ENCODE measurements at regions not wholly inside any gene's neighbourhood (a gene's known extent, or its start where the extent isn't known, plus 50 kb on each side); places are given as distances from the start of the nearest gene placed in this dataset.

DNA sequence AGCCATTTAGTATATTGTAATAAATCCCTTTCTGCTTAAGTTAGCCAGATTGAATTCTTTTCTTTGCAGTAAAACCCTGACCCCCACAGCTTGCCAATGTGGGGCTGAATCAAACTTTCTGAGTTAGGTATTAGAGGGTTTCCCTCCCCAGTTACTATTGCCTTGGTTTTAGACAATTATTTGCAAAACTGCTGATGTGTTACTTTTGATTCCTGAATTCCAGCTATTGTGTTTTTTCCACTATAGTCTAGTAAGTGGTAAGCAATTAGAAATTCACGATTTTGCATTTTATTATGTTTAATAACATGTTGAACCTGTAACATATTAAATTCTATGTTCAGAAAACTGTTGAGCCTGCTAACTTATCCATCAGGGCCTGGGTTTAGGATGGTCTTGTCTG is 391.5 kb downstream of the DLEU7 start:
- Histone ChIP-seq H3K27ac (no peak overlapping the region), H3K36me3 (replicated peaks; ENCODE audit: insufficient read depth, low read depth) (no peaks in the 10 kb centered on the region), H2AFZ (no peak overlapping the region), H3K4me2 (no peak overlapping the region), H3K9me2 (replicated peaks; ENCODE audit: insufficient read depth) (no peaks in the 10 kb centered on the region), H4K20me1 (ENCODE audit: insufficient read depth, poor library complexity, severe bottlenecking) (no peaks in the 10 kb centered on the region), H3K4me1 (ENCODE audit: insufficient read depth) (peaks cover 8% of the 10 kb centered on the region), H3K9me3 (ENCODE audit: low read depth) (no peaks in the 10 kb centered on the region), H3K79me2 (no peaks in the 10 kb centered on the region), H3K27me3 (no peaks in the 10 kb centered on the region), H3K4me3 (no peak overlapping the region)
- DNase-seq (ENCODE audit: low spot score), result no peak
- 100% methylated on average over 1 of the region's 1 CpG for WGBS (ENCODE audit: low lambda C conversion rate, missing lambda C conversion rate)
- TF ChIP-seq EZH2phosphoT487 (IDR thresholded peaks at IDR 0.05; ENCODE audit: low read depth, severe bottlenecking, unreplicated experiment) (no peak), EZH2 (IDR thresholded peaks at IDR 0.05; ENCODE audit: borderline replicate concordance) (no peak)
- TF ChIP-seq, protein P1, sequence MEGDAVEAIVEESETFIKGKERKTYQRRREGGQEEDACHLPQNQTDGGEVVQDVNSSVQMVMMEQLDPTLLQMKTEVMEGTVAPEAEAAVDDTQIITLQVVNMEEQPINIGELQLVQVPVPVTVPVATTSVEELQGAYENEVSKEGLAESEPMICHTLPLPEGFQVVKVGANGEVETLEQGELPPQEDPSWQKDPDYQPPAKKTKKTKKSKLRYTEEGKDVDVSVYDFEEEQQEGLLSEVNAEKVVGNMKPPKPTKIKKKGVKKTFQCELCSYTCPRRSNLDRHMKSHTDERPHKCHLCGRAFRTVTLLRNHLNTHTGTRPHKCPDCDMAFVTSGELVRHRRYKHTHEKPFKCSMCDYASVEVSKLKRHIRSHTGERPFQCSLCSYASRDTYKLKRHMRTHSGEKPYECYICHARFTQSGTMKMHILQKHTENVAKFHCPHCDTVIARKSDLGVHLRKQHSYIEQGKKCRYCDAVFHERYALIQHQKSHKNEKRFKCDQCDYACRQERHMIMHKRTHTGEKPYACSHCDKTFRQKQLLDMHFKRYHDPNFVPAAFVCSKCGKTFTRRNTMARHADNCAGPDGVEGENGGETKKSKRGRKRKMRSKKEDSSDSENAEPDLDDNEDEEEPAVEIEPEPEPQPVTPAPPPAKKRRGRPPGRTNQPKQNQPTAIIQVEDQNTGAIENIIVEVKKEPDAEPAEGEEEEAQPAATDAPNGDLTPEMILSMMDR (IDR thresholded peaks at IDR 0.05; ENCODE audit: poor library complexity), result no peak

DNA sequence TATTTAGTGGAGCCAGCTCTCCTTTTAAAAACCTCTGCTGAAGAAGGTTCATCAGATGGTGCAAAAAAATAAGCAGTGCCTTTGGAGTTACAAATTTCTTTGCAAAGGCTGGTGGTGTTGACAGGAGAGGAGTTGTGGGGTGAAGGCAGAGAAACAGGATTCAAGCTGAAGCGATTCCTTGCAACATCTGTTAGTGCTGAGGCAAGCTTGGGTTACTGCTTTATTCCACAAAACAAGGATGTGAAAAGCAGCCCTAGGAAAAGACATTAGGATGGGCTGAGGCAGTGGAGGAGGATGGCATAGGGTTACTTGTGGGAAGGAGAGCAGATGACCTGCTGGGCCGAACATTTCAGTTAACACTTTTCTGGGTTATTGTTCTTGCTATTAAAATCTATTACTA is 390.7 kb downstream of the DLEU7 start:
- Histone ChIP-seq H3K79me2 (no peaks in the 10 kb centered on the region), H3K9me2 (replicated peaks; ENCODE audit: insufficient read depth) (no peaks in the 10 kb centered on the region), H3K27ac (no peak overlapping the region), H3K9me3 (ENCODE audit: low read depth) (no peaks in the 10 kb centered on the region), H3K4me1 (ENCODE audit: insufficient read depth) (peaks cover 8% of the 10 kb centered on the region), H3K4me2 (no peak overlapping the region), H3K4me3 (no peak overlapping the region), H3K27me3 (no peaks in the 10 kb centered on the region), H2AFZ (no peak overlapping the region), H3K36me3 (replicated peaks; ENCODE audit: insufficient read depth, low read depth) (no peaks in the 10 kb centered on the region), H4K20me1 (ENCODE audit: insufficient read depth, poor library complexity, severe bottlenecking) (no peaks in the 10 kb centered on the region)
- TF ChIP-seq EZH2phosphoT487 (IDR thresholded peaks at IDR 0.05; ENCODE audit: low read depth, severe bottlenecking, unreplicated experiment), result no peak
- TF ChIP-seq, protein P1 (IDR thresholded peaks at IDR 0.05; ENCODE audit: poor library complexity), result no peak
- no peak for TF ChIP-seq EZH2 (IDR thresholded peaks at IDR 0.05; ENCODE audit: borderline replicate concordance)
- 69% methylated on average over 2 of the region's 2 CpGs for WGBS (ENCODE audit: low lambda C conversion rate, missing lambda C conversion rate)
- no peak for DNase-seq (ENCODE audit: low spot score)

DNA sequence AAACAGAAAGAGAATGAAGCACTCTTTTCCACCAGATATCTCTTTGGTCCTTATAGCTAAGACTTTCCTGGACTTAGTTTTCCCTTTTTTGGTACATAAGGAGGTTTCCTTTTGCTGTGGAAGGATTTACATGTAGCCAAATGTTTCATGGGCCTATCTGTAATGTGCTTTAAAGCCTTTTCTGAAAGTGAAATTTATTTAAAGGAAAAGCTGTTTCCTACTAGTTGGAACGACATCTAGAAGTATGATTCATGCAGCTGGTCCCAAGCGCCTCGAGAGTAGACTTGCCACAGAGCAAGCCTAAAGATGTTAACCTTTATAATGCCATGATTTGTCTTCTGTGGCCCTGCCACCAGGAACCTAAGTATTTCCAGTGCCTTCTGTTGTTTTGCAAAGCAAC is 390.3 kb downstream of the DLEU7 start:
- WGBS (ENCODE audit: low lambda C conversion rate, missing lambda C conversion rate), result 61% methylated on average over 3 of the region's 3 CpGs
- Histone ChIP-seq H3K9me2 (replicated peaks; ENCODE audit: insufficient read depth) (no peaks in the 10 kb centered on the region), H3K27me3 (no peaks in the 10 kb centered on the region), H2AFZ (no peak overlapping the region), H3K4me2 (no peak overlapping the region), H3K4me1 (ENCODE audit: insufficient read depth) (peaks cover 8% of the 10 kb centered on the region), H3K79me2 (no peaks in the 10 kb centered on the region), H4K20me1 (ENCODE audit: insufficient read depth, poor library complexity, severe bottlenecking) (no peaks in the 10 kb centered on the region), H3K27ac (no peak overlapping the region), H3K36me3 (replicated peaks; ENCODE audit: insufficient read depth, low read depth) (no peaks in the 10 kb centered on the region), H3K9me3 (ENCODE audit: low read depth) (no peaks in the 10 kb centered on the region), H3K4me3 (no peak overlapping the region)
- TF ChIP-seq, protein P1 (IDR thresholded peaks at IDR 0.05; ENCODE audit: poor library complexity), result no peak
- no peak for TF ChIP-seq EZH2phosphoT487 (IDR thresholded peaks at IDR 0.05; ENCODE audit: low read depth, severe bottlenecking, unreplicated experiment)
- DNase-seq (ENCODE audit: low spot score), result no peak

DNA sequence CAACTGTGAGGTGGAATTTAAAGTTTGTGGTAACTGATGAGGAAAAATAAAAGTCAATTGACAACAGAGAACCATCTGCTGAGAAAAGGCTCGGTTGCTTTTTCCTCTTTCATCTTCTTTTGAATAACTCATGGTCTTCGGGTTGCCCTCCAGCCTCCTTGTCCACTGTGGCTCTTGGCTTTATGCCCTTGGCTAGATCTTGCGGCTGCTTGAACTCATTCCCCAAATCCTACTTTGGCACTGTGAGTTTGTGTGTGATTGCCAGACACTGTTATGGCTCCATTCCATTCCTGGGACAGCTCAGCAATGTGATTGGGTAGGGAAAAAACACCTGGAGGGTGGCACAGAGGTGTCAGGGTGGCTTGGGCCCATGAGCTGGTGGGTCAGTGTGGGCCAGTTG is 387.4 kb downstream of the DLEU7 start:
- DNase-seq (ENCODE audit: low spot score), result no peak
- Histone ChIP-seq H3K9me3 (ENCODE audit: low read depth) (no peaks in the 10 kb centered on the region), H3K27me3 (no peaks in the 10 kb centered on the region), H3K79me2 (no peaks in the 10 kb centered on the region), H3K27ac (no peak overlapping the region), H2AFZ (no peak overlapping the region), H3K9me2 (replicated peaks; ENCODE audit: insufficient read depth) (no peaks in the 10 kb centered on the region), H3K4me2 (no peak overlapping the region), H4K20me1 (ENCODE audit: insufficient read depth, poor library complexity, severe bottlenecking) (no peaks in the 10 kb centered on the region), H3K36me3 (replicated peaks; ENCODE audit: insufficient read depth, low read depth) (no peaks in the 10 kb centered on the region), H3K4me3 (no peak overlapping the region), H3K4me1 (ENCODE audit: insufficient read depth) (peaks cover 8% of the 10 kb centered on the region)
- no peak for TF ChIP-seq EZH2 (IDR thresholded peaks at IDR 0.05; ENCODE audit: borderline replicate concordance)
- TF ChIP-seq EZH2phosphoT487 (IDR thresholded peaks at IDR 0.05; ENCODE audit: low read depth, severe bottlenecking, unreplicated experiment), result no peak
- TF ChIP-seq, protein P1 (IDR thresholded peaks at IDR 0.05; ENCODE audit: poor library complexity), result no peak
- WGBS (ENCODE audit: low lambda C conversion rate, missing lambda C conversion rate), result 94% methylated on average over 3 of the region's 3 CpGs

All from hepatocyte (in vitro differentiated cells).